Activated T-cell treated with anti-CD3 and anti-CD28 coated beads for 48 hours (primary cell): ENCODE measurements at regions not wholly inside any gene's neighbourhood (a gene's known extent, or its start where the extent isn't known, plus 50 kb on each side); places are given as distances from the start of the nearest gene placed in this dataset.

Experiments
- DNase-seq: peaks from one replicate; pipeline ENCODE4 v3.0.0-alpha.2; 2020; ENCODE audit warnings: low read depth

DNA sequence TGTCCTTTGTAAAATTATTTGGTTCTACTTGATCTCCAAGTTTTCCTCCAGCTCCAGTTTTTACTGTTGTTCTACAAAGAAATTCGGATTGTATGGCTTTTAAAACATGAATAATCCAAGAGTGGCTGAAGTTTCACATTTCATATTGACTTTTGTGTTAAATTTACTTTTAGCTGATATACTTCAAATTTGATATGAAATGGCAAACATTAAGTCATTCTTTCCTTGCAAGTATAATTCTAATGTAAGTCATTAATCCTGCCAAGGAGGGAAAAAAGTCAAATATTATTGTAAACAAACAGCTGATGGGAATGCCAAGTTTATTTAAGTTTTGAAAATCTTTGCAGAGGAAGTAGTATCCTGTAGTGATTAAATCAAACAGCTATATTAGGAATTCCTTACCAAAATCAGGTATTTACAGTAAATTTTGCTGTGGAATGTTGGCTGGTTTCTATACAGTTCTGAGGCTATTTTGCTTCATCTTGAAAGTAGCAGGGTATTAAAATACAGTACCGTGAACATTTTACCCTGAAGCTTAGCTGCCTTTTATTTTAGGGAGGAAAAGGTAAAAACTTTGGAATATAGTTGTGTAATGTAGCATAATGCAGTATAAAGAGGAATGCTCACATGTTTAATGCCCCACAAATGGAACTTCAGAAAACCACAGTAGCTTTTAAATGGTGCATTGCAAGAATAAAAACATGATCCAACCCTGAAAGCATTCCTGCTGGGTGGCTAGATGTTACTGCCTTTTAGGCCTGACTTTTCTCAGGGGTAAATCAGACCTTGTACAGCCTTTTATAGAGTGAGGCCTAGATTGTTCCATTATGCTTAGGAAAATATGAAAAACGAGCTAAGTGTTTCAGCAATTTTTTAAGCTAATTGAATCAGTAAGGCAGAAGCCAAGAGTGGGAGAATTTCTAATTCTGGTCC, 62.7 kb upstream of the NT5C1B start:
- DNase-seq = no peak

DNA sequence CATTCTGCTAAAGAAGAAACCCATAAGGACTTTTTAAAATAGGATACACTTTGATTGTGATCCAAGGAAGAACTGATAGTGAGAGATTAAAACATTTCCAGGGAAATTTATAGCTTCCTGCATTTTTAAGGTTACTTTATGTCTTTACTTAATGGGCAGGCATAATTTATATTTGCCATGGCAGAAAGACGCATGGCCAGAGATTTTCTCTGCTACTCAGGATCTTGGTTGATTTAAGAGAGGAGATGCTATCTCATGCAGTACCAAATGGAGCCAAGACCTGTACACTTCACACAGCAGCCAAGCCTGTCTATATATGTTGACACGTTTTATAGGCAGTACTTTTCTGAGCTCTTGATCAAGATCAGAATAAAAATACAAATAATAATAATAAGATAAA, 60.9 kb upstream of the NT5C1B start:
- no peak for DNase-seq

DNA sequence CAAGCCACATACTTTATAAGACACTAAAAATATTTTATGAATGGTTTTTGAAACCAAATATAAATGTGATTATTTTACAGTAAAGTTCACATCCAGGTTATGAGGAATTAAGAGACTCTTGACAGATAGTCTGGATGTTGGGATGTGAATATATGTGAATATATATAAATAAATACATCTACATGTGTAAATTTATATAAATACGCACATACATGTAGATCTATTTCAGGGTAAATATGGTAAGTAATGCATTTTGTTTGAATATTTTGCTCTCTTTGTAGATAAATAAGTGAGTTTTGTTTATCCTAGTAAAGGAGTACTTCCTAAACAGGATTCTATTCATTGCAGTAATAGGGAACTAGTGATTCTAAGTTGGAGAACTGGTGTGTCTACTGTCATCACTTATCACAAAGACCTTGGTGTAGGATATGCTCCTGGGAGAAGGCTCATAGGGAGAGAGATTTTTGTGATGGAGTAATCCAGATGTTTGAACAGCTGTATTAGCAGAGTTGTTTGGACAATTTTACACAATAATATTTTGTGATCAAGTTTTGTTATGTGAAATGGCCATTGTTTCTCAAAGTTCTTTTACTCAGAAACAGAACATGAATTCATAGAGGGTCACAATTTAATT, 60.2 kb upstream of the NT5C1B start:
- DNase-seq = no peak

DNA sequence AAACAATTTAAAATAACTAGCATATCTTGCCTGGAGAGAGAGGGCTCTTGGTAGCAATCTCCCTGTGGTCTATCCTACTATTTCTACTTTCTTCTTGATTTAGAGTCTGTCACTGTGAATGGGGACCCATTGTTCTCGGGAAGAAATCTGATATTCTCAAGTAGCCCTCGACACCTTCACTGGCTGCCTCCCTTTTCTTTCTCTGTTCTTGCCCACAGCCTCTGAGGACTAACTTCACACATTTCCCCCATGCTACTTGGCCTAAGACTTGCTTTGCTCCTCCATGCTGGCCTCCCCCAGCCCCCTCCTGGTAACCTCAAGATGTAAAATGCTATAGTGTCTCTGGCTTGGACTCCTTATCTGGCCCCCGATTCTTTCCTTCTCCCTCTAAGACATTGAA, 58.8 kb upstream of the NT5C1B start:
- DNase-seq = no peak

DNA sequence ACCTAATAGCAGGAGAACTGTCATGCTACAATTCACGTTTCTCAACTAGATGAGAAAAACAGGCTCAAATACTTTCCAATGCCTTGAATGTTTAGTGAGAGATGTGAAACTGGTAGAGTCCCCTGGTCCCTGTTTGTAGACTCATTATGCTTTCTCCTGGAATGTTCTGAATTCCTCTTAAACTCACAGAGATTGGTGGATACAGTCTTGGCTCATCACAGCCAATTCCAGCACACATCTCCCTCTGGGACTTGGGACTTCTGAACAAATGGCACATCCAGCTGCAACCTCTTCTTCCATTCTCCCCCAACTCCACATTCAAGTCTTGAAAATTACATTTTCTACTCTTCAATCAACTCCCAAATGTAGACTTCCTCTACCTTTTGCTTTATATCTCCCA, 58.4 kb upstream of the NT5C1B start:
- no peak for DNase-seq

DNA sequence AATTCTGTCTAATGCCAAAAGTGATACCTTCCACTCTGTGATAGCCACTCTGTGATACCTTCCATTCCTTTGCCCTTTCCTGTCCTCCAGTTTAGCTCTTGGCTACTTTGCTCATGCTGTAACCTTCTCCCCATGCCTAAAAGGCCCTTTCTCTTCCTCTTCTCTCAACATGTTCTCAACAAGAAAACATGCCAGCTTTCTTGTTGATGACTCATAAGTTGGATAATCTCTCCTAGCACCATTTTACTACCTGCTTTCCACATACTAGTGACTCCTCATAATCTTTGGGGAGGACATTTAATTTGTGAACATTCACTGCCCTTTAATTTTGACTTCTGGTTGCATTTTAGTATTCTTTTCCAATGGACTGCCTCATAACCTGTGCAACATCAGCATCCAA, 55.9 kb upstream of the NT5C1B start:
- no peak for DNase-seq

DNA sequence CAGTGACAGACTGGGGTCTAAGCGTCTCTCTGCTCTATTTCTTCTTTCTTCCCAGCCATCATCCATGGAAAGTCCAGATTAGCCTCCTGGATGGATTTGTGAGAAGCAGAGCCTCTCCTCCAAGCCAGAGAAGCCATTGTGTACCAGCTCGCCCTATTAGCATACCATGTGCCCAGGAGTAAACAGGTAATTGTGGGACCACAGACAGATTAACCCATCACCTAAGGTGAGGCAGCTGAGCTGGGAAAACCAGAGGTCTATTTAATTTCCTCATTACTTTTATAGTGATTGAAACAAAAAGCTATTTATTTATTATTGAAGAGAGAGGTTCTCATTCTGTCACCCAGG, 54.7 kb upstream of the NT5C1B start:
- DNase-seq = no peak

DNA sequence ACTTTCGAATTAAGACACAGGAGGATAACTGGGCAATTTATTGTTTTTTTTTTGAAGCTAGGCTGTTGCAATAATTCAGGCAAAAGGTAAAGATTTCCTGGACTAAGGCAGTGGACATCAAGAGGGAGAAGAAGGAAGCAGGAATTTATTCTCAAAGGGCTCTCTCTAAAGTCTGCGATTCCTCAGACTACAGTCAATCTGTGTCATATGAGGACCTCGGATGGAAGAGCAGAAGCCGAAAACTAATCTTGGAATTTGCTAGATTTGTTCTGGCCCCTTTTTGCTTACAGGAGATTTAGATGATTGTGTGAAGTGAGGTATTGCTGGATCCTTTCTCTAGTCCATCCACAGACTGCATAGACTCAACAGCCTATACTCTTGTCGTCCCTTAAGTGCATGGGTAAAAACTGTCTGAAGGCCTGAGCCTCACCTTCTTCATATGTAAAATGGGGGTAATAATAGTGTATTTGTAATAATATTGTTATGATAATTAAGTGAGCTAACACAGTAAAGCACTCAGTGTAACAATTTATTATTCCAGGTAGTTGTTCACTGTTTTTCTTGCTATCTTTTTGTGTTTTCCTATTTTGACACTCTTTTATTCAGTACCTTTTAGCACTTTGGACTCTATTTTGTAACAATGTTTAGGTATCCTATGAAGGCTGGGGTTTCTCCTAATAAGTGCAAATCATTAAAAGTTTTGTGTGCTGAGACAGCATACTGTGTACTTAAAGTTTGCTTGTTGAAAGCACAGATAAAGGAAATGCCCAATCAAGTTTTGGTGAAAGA, 54.2 kb upstream of the NT5C1B start:
- DNase-seq = no peak

DNA sequence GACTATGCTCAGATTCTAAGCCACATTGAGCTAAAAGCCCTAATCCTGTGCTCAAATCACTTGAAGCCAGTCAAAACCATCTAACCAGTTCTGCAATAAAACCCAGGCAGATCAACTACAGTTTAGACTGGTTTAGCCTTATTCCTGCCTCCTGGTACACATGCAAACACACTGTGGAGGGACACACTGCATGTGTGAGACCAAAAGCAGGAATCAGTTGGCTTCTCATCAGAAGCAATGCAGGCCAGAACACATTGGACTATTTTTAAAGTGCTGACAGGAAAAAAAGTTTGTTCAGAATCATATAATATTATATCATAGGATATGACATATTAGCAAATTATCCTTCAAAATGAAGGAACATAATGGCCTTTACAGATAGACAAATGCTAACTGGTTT, 52.5 kb upstream of the NT5C1B start:
- no peak for DNase-seq

DNA sequence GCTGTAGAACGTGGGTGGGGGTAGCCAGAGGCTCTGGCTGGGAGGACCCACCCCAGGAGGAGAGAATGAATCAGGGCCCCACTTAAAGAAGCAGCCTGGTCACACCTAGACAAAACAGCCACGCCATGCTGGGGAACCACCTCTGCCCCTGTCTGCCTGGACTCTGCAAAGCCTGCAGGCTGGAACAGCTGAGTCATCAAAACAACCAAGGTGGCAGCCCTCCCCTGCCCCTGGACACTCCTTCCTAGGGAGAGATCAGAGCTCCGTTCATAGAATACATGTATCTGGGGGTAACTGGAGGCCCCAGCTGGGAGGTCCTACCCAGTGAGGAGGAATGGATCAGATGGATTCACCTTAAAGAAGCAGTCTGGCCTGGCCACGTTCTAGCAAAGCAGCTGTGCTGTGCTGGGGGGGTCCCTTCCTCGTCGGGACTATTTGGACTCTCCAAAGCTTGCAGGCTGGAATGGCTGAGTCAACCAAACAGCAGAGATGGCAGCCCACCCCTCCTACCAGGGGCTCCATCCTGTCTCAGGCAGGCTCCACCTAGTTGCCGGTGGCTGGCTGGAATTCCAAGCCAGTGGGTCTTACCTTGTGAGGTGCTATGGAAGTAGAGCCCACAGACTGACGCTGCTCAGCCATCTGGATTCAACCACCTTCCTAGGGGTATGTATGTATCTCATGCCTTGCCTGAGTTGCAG, 50.5 kb upstream of the NT5C1B start:
- DNase-seq = no peak
